ENCODE measurements at regions not wholly inside any gene's neighbourhood (a gene's known extent, or its start where the extent isn't known, plus 50 kb on each side); places are given as distances from the start of the nearest gene placed in this dataset.

GRCh38 chr15:31219221-31219620 is 107.4 kb upstream of the KLF13 start:
- in situ Hi-C loops (cut with HindIII; ENCODE audit: low pct_unique_long_range_greater_than_20kb, low sequenced_read_pairs) = no loop called here
- intact Hi-C loops (cut with micrococcal nuclease; ENCODE audit: unreplicated experiment) = loop anchor here (10.0 kb wide), 1 partner anchor 106 kb away; the partner anchor contains the start of gene KLF13
- BruUV-seq (replicated peaks) = no TSS peak
- no peak for DNase-seq (ENCODE audit: low read depth, low spot score)
- Histone ChIP-seq H3K27me3 (ENCODE audit: control insufficient read depth, insufficient read depth, low read length) (no peaks in the 10 kb centered on the region), H3K9me3 (ENCODE audit: control insufficient read depth, insufficient read depth, low read depth, low read length) (no peaks in the 10 kb centered on the region), H3K4me3 (ENCODE audit: low read depth in 2 of 2, low read length in 2 of 2) (no peak overlapping the region), H3K27ac (ENCODE audit: low read length) (no peak overlapping the region), H3K4me1 (ENCODE audit: control insufficient read depth, insufficient read depth, low read length) (peaks cover 41% of the 10 kb centered on the region), H3K36me3 (ENCODE audit: control insufficient read depth, insufficient read depth, low read length) (no peaks in the 10 kb centered on the region)
- TF ChIP-seq TCF7L2 (IDR thresholded peaks at IDR 0.05; ENCODE audit: low read depth, low read length) (no peak), REST (IDR thresholded peaks at IDR 0.05; ENCODE audit: insufficient read depth in 1 of 2, low read depth in 2 of 2, low read length in 1 of 2) (no peak), CTCF (IDR thresholded peaks at IDR 0.05) (no peak), POLR2AphosphoS5 (IDR thresholded peaks at IDR 0.05; ENCODE audit: low read depth, low read length) (no peak), SIN3A (IDR thresholded peaks at IDR 0.05; ENCODE audit: borderline replicate concordance, insufficient read depth, low read depth, low read length) (no peak)
- POLR2A ChIA-PET = no interaction called here
- ATAC-seq = no peak
- CTCF ChIA-PET = no interaction called here

- H3K36me3 ChIP-seq (ENCODE audit: control insufficient read depth, insufficient read depth, low read length) = no peaks in the 10 kb centered on the region
- in situ Hi-C loops (cut with HindIII; ENCODE audit: low pct_unique_long_range_greater_than_20kb, low sequenced_read_pairs) (no loop called here), intact Hi-C loops (cut with micrococcal nuclease; ENCODE audit: unreplicated experiment) (loop anchor here (10.0 kb wide), 1 partner anchor 63 kb away; no protein-coding TSS in a partner anchor)
- ATAC-seq = no peak
- no peak overlapping the region for H3K4me3 ChIP-seq (ENCODE audit: low read depth in 2 of 2, low read length in 2 of 2)
- CTCF ChIA-PET = no interaction called here
- DNase-seq (ENCODE audit: low read depth, low spot score) = no peak
- H3K27ac ChIP-seq (ENCODE audit: low read length) = peak overlapping the region; percentile 29
- H3K27me3 ChIP-seq (ENCODE audit: control insufficient read depth, insufficient read depth, low read length) = no peaks in the 10 kb centered on the region
- H3K9me3 ChIP-seq (ENCODE audit: control insufficient read depth, insufficient read depth, low read depth, low read length) = no peaks in the 10 kb centered on the region
- no TSS peak for BruUV-seq (replicated peaks)
- TF ChIP-seq TCF7L2 (IDR thresholded peaks at IDR 0.05; ENCODE audit: low read depth, low read length) (no peak), CTCF (IDR thresholded peaks at IDR 0.05) (no peak)
- peaks cover 25% of the 10 kb centered on the region for H3K4me1 ChIP-seq (ENCODE audit: control insufficient read depth, insufficient read depth, low read length)
- POLR2A ChIA-PET = interaction anchor here (1.1 kb wide), 1 partner anchor 76 kb away, joined by 3 read pairs; no protein-coding TSS in a partner anchor
Measured at GRCh38 chr15:31221936-31222515, 104.6 kb upstream of the KLF13 start.

Data from Panc1 (cell line).